Testis (tissue), 2 donors: ENCODE measurements at regions not wholly inside any gene's neighbourhood (a gene's known extent, or its start where the extent isn't known, plus 50 kb on each side); places are given as distances from the start of the nearest gene placed in this dataset.

Experiments
- DNase-seq: peaks from one replicate; pipeline ENCODE4 v3.0.0-alpha.2; 2019
- H3K27ac ChIP-seq, 2 donors: fragments of 200-600 bp; sonication (generic); one replicate each; pipeline ENCODE4 v1.5.1; 2019
- H3K27me3 ChIP-seq: fragments of 200-600 bp; sonication (generic); one replicate; pipeline ENCODE4 v1.5.1; 2019
- H3K36me3 ChIP-seq: fragments of 200-600 bp; sonication (generic); one replicate; pipeline ENCODE4 v1.5.1; 2017; ENCODE audit warnings: low read depth; ENCODE audit errors: missing control alignments
- H3K4me1 ChIP-seq: fragments of 200-600 bp; sonication (generic); one replicate; pipeline ENCODE4 v1.5.1; 2019
- H3K4me3 ChIP-seq, 2 donors: fragments of 200-600 bp; sonication (generic); one replicate each; pipeline ENCODE4 v1.5.1; 2017 to 2019
- H3K9me3 ChIP-seq: fragments of 200-600 bp; sonication (generic); one replicate; pipeline ENCODE4 v1.5.1; 2017
- CTCF ChIP-seq, 3 experiments: fragments of 450-650 bp in 2 of 3; fragments of 200-600 bp in 1 of 3; sonication (generic) in 1 of 3; IDR thresholded peaks; one replicate each; pipeline ENCODE4 v1.5.1; 2016 to 2019; ENCODE audit warnings: antibody characterized with exemption in 3 of 3, mild to moderate bottlenecking in 2 of 3, moderate library complexity in 1 of 3
- POLR2A ChIP-seq: fragments of 450-650 bp; IDR thresholded peaks from one replicate; pipeline ENCODE4 v1.6.1; 2017; ENCODE audit warnings: antibody characterized with exemption, mild to moderate bottlenecking, moderate library complexity
- WGBS, 2 donors: methylation state at CpG; one replicate each; pipeline ENCODE4 v1.1.5; 2018; 5-methylcytosine and 5-hydroxymethylcytosine counted together
- intact Hi-C: fragments of 100-400 bp; cut with DNase I; formaldehyde crosslinking; loops from one replicate; pipeline ENCODE4 v1.15.1; 2023; ENCODE audit warnings: low total_unique reads

- 64 to 88% methylated on average over 2 of the region's 2 CpGs for WGBS, 2 donors
- intact Hi-C loops = no loop called here
- Histone ChIP-seq H3K36me3 (no peaks in the 10 kb centered on the region), H3K27ac (no peak overlapping the region), H3K9me3 (no peaks in the 10 kb centered on the region), H3K4me3 (no peak overlapping the region), H3K27me3 (no peaks in the 10 kb centered on the region), H3K4me1 (no peaks in the 10 kb centered on the region)
- TF ChIP-seq CTCF (IDR thresholded peaks at IDR 0.05) = no peak
- TF ChIP-seq POLR2A = no peak
- no peak for DNase-seq
Measured at GRCh38 chr7:13737563-13737962, 251.9 kb downstream of the ETV1 start.

DNA sequence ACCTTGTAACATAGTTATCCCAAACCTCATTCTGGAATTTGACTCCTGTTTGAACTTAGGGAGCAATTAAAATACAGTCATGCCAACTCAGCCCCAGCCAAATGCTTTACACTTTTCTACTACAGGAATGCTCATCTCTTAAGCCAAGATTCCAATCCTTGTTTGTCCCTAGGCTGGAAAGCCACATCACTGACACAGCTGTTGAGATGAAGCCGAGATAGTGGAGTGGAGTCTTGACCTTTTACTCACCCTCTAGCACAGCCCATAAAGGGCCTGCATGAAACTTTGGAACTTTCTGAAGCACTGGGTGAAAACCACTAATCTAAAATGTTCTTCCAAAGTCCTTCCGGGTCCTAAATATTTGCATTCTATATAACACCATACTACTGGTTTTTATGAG is 247.3 kb downstream of the ETV1 start:
- no peaks in the 10 kb centered on the region for H3K9me3 ChIP-seq
- no peak overlapping the region for H3K27ac ChIP-seq
- WGBS, 2 donors = 80 to 83% methylated on average over 2 of the region's 2 CpGs
- no peaks in the 10 kb centered on the region for H3K36me3 ChIP-seq
- no peaks in the 10 kb centered on the region for H3K27me3 ChIP-seq
- no peak for TF ChIP-seq POLR2A
- TF ChIP-seq CTCF (IDR thresholded peaks at IDR 0.05) = no peak
- DNase-seq = no peak
- H3K4me1 ChIP-seq = no peaks in the 10 kb centered on the region
- intact Hi-C loops = no loop called here
- no peak overlapping the region for H3K4me3 ChIP-seq

DNA sequence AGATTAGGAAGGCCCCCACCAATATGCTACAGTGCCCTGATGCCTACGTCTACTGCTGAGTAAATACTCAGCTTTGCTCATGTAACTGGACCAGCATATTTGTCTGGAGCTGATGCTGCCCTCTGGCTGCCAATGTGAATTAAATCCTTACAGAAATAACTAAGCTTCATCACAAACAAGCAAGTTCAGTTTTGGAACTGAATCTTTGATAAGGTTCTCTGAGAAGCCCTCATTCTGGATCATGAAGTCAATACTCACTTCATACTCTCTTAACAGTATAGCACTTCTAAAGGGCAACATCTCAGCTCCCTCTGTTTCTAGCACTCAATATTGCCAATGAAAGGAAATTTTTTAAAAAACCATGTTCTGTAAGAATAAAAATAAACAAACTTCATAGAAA is 246.7 kb downstream of the ETV1 start:
- peak in 2 of 3 experiments; percentile 34 to 37 for TF ChIP-seq CTCF (IDR thresholded peaks at IDR 0.05)
- TF ChIP-seq POLR2A = no peak
- no peaks in the 10 kb centered on the region for H3K9me3 ChIP-seq
- H3K4me3 ChIP-seq = no peak overlapping the region
- H3K27me3 ChIP-seq = no peaks in the 10 kb centered on the region
- peak; percentile 65 for DNase-seq
- 43 to 44% methylated on average over 1 of the region's 1 CpG for WGBS, 2 donors
- no peaks in the 10 kb centered on the region for H3K36me3 ChIP-seq
- no peaks in the 10 kb centered on the region for H3K4me1 ChIP-seq
- H3K27ac ChIP-seq = no peak overlapping the region
- intact Hi-C loops = no loop called here

GRCh38 chr7:13743226-13743625 is 246.2 kb downstream of the ETV1 start:
- H3K27ac ChIP-seq = no peak overlapping the region
- H3K27me3 ChIP-seq = no peaks in the 10 kb centered on the region
- no peak for DNase-seq
- WGBS, 2 donors = 45 to 57% methylated on average over 3 of the region's 3 CpGs
- TF ChIP-seq POLR2A = no peak
- no peak for TF ChIP-seq CTCF (IDR thresholded peaks at IDR 0.05)
- no peak overlapping the region for H3K4me3 ChIP-seq
- H3K9me3 ChIP-seq = no peaks in the 10 kb centered on the region
- no peaks in the 10 kb centered on the region for H3K36me3 ChIP-seq
- intact Hi-C loops = no loop called here
- H3K4me1 ChIP-seq = no peaks in the 10 kb centered on the region

DNA sequence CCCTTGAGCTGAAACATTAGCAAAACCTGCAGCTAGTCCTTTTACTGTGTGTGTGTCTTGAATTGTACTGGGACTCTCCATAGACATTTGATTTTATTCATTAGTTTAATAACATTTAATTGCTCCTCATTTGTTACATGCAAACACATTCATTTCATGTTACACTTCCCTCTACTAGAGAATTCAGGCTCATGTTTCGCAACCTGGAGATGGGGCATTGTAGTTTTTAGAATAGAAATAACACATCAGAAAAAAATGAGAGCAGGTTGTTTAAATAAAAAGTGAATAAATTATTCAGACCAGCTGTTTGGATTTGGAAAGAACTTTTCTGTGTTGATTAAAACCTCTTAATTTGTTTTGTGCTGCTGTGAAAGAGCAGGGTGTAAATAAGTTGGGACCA is 243.9 kb downstream of the ETV1 start:
- DNase-seq = no peak
- Histone ChIP-seq H3K4me1 (no peaks in the 10 kb centered on the region), H3K4me3 (no peak overlapping the region), H3K27ac (no peak overlapping the region), H3K9me3 (no peaks in the 10 kb centered on the region), H3K27me3 (no peaks in the 10 kb centered on the region), H3K36me3 (no peaks in the 10 kb centered on the region)
- 95 to 100% methylated on average over 1 of the region's 1 CpG for WGBS, 2 donors
- no peak for TF ChIP-seq POLR2A
- TF ChIP-seq CTCF (IDR thresholded peaks at IDR 0.05) = no peak
- intact Hi-C loops = no loop called here
